Nephron progenitor cell (in vitro differentiated cells): ENCODE measurements at regions not wholly inside any gene's neighbourhood (a gene's known extent, or its start where the extent isn't known, plus 50 kb on each side); places are given as distances from the start of the nearest gene placed in this dataset.

Source experiments
- DNase-seq: peaks from one replicate; pipeline ENCODE4 v3.0.0; 2021
- H3K27ac Mint-ChIP-seq: 2 replicates; pipeline ENCODE4 v1.8.0; 2021; ENCODE audit warnings: mild to moderate bottlenecking, moderate library complexity, mixed read lengths
- H3K27me3 Mint-ChIP-seq: 2 replicates; pipeline ENCODE4 v1.8.0; 2021; ENCODE audit warnings: mild to moderate bottlenecking, low read depth, mixed read lengths; ENCODE audit not compliant: poor library complexity
- H3K36me3 Mint-ChIP-seq: 2 replicates; pipeline ENCODE4 v1.8.0; 2021; ENCODE audit warnings: low read depth, mixed read lengths
- H3K4me1 Mint-ChIP-seq: 2 replicates; pipeline ENCODE4 v1.8.0; 2021; ENCODE audit warnings: mixed read lengths
- H3K4me3 Mint-ChIP-seq: 2 replicates; pipeline ENCODE4 v1.8.0; 2021; ENCODE audit warnings: mild to moderate bottlenecking, moderate library complexity, mixed read lengths
- H3K9me3 Mint-ChIP-seq: 2 replicates; pipeline ENCODE4 v1.8.0; 2021; ENCODE audit warnings: mild to moderate bottlenecking, moderate library complexity, mixed read lengths
- CTCF ChIP-seq: fragments of 200-600 bp; sonication (generic); IDR thresholded peaks from 2 replicates; pipeline ENCODE4 v1.5.0; 2021; ENCODE audit warnings: antibody characterized with exemption

GRCh38 chr18:66999003-66999402 lies 395.1 kb upstream of the CDH19 start:
- H3K9me3 Mint-ChIP-seq = no peaks in the 10 kb centered on the region
- H3K4me1 Mint-ChIP-seq = no peaks in the 10 kb centered on the region
- H3K27ac Mint-ChIP-seq = no peak overlapping the region
- H3K4me3 Mint-ChIP-seq = no peak overlapping the region
- no peak for TF ChIP-seq CTCF
- no peaks in the 10 kb centered on the region for H3K36me3 Mint-ChIP-seq
- no peak for DNase-seq
- no peaks in the 10 kb centered on the region for H3K27me3 Mint-ChIP-seq

DNA sequence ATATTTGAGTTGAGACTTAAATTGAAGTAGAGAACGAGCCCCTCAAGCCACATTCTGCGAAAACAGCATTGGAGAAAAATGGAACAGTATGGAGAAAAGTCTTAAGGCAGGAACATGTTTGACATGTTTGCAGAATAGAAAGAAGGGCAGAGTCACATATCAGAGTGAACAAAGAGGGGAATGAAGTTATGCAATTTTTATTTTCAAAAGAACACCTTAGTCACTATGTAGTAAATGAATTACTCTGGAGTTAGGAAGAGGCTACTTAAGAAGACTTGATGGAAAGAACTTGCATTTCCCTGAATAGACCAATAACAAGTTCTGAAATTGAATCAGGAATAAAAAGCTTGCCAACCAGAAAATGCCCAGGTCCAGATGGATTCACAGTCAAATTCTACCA lies 391.4 kb upstream of the CDH19 start:
- no peaks in the 10 kb centered on the region for H3K9me3 Mint-ChIP-seq
- no peak for DNase-seq
- H3K4me3 Mint-ChIP-seq = no peak overlapping the region
- TF ChIP-seq CTCF = no peak
- H3K4me1 Mint-ChIP-seq = no peaks in the 10 kb centered on the region
- no peaks in the 10 kb centered on the region for H3K27me3 Mint-ChIP-seq
- H3K36me3 Mint-ChIP-seq = no peaks in the 10 kb centered on the region
- no peak overlapping the region for H3K27ac Mint-ChIP-seq

- TF ChIP-seq CTCF = no peak
- Mint-ChIP-seq H3K36me3 (no peaks in the 10 kb centered on the region), H3K27me3 (no peaks in the 10 kb centered on the region), H3K9me3 (no peaks in the 10 kb centered on the region), H3K4me3 (no peak overlapping the region), H3K4me1 (no peaks in the 10 kb centered on the region), H3K27ac (no peak overlapping the region)
- DNase-seq = no peak
Measured at GRCh38 chr18:66994790-66995189, 390.9 kb upstream of the CDH19 start.

GRCh38 chr18:66993492-66993891 lies 389.6 kb upstream of the CDH19 start:
- Mint-ChIP-seq H3K27me3 (no peaks in the 10 kb centered on the region), H3K4me3 (no peak overlapping the region), H3K4me1 (no peaks in the 10 kb centered on the region), H3K9me3 (no peaks in the 10 kb centered on the region), H3K27ac (no peak overlapping the region), H3K36me3 (no peaks in the 10 kb centered on the region)
- no peak for DNase-seq
- no peak for TF ChIP-seq CTCF

DNA sequence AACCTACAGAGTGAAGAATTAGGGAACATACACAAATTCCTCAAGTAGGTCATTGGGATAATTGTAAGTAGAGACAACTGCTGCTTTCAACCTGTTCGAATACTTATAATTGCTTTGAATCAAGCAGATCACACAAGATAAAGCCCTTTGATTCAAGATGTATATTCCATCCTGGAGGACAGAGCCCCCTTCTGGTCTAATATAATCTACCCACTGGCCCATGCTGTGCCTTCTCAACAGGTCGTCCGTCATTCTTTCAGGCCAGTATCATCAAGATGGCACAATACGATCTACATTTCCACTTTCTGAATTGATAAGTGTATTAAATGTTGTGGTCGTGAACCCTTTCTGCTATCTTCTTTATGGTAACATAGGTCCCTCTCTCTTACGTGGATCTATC lies 387.0 kb upstream of the CDH19 start:
- Mint-ChIP-seq H3K27ac (no peak overlapping the region), H3K4me1 (no peaks in the 10 kb centered on the region), H3K27me3 (no peaks in the 10 kb centered on the region), H3K4me3 (no peak overlapping the region), H3K36me3 (no peaks in the 10 kb centered on the region), H3K9me3 (no peaks in the 10 kb centered on the region)
- no peak for TF ChIP-seq CTCF
- DNase-seq = no peak

DNA sequence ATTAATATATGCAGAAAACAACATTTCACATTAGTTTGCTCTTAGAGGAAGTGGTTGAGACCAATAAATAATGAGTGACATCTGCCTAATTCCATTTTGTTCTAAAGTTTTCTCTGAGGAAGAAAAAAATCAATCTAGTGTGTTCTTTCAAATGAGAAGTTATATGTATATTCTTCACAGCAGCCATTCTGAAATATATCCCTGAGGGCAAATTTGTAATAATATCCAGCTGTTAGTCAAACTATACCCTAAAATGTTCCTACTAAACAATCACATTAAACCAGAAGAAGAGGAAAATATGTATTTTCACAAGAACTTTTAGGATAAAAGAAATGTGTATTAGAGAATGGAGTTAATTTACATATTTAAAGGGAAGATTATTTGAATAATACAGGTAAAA lies 375.1 kb upstream of the CDH19 start:
- no peak overlapping the region for H3K27ac Mint-ChIP-seq
- H3K4me1 Mint-ChIP-seq = no peaks in the 10 kb centered on the region
- no peak for DNase-seq
- no peak overlapping the region for H3K4me3 Mint-ChIP-seq
- H3K27me3 Mint-ChIP-seq = no peaks in the 10 kb centered on the region
- no peaks in the 10 kb centered on the region for H3K9me3 Mint-ChIP-seq
- no peaks in the 10 kb centered on the region for H3K36me3 Mint-ChIP-seq
- TF ChIP-seq CTCF = no peak
